Limb (tissue), 2 donors: ENCODE measurements at regions not wholly inside any gene's neighbourhood (a gene's known extent, or its start where the extent isn't known, plus 50 kb on each side); places are given as distances from the start of the nearest gene placed in this dataset.
"Not testable (repeated sequence)": the region's sequence is repeated elsewhere in the genome, so short reads cannot be mapped to it uniquely, and the experiment has no call there.

ENCODE experiments used
- DNase-seq, 2 donors: peaks; one replicate each; pipeline ENCODE4 v3.0.0-alpha.2; 2016; ENCODE audit errors: extremely low spot score in 2 of 2

- no peak for DNase-seq
These were observed 368.5 kb downstream of the KIF2B start for GRCh38 chr17:54191261-54191660.

GRCh38 chr17:54194268-54194667 lies 371.5 kb downstream of the KIF2B start:
- no peak for DNase-seq

GRCh38 chr17:54196751-54197150 lies 374.0 kb downstream of the KIF2B start:
- DNase-seq, result no peak

GRCh38 chr17:54201380-54201779 lies 378.7 kb downstream of the KIF2B start:
- not testable (repeated sequence) for DNase-seq

- DNase-seq, result no peak
These were observed 398.1 kb downstream of the KIF2B start for GRCh38 chr17:54220829-54221228.

GRCh38 chr17:54221499-54221898 lies 398.8 kb downstream of the KIF2B start:
- DNase-seq, result no peak

- DNase-seq, result no peak
These were observed 412.8 kb downstream of the KIF2B start for GRCh38 chr17:54235571-54235970.

- DNase-seq, result no peak
These were observed 415.3 kb downstream of the KIF2B start for GRCh38 chr17:54237911-54238515.

GRCh38 chr17:54239291-54239690 lies 416.6 kb downstream of the KIF2B start:
- no peak for DNase-seq

GRCh38 chr17:54255696-54256095 lies 433.0 kb downstream of the KIF2B start:
- no peak for DNase-seq

- no peak for DNase-seq
These were observed 433.7 kb downstream of the KIF2B start for GRCh38 chr17:54256401-54256929.

GRCh38 chr17:54257440-54257839 lies 434.7 kb downstream of the KIF2B start:
- DNase-seq, result no peak

GRCh38 chr17:54259476-54259875 lies 436.7 kb downstream of the KIF2B start:
- DNase-seq, result no peak

- no peak for DNase-seq
These were observed 438.7 kb downstream of the KIF2B start for GRCh38 chr17:54261465-54261864.

GRCh38 chr17:54269881-54270280 lies 447.2 kb downstream of the KIF2B start:
- DNase-seq, result no peak

GRCh38 chr17:54270499-54270898 lies 447.8 kb downstream of the KIF2B start:
- DNase-seq, result no peak

GRCh38 chr17:54277868-54278267 lies 455.1 kb downstream of the KIF2B start:
- no peak for DNase-seq

GRCh38 chr17:54280741-54281140 lies 458.0 kb downstream of the KIF2B start:
- no peak for DNase-seq

GRCh38 chr17:54282886-54283285 lies 460.2 kb downstream of the KIF2B start:
- DNase-seq, result no peak

GRCh38 chr17:54307351-54307750 lies 484.6 kb downstream of the KIF2B start:
- no peak for DNase-seq

GRCh38 chr17:54324813-54325212 lies 502.1 kb downstream of the KIF2B start:
- DNase-seq, result no peak

- no peak for DNase-seq
These were observed 517.0 kb downstream of the KIF2B start for GRCh38 chr17:54339731-54340130.

- DNase-seq, result no peak
These were observed 524.8 kb downstream of the KIF2B start for GRCh38 chr17:54347495-54347894.

- DNase-seq, result no peak
These were observed 525.5 kb downstream of the KIF2B start for GRCh38 chr17:54348234-54348633.
